WTC11 (cell line): ENCODE measurements at regions not wholly inside any gene's neighbourhood (a gene's known extent, or its start where the extent isn't known, plus 50 kb on each side); places are given as distances from the start of the nearest gene placed in this dataset.

Experiments
- ATAC-seq: fragments of 200-7000 bp; cut with Tn5 transposase; 2 replicates; pipeline ENCODE4 v1.10.0; 2021; ENCODE audit warnings: mild to moderate bottlenecking, moderate library complexity
- CTCF ChIA-PET: fragments of 300-600 bp; sonication (Branson Sonifier 250); formaldehyde crosslinking; loops from one replicate; lab custom pipeline; 2021; ENCODE audit warnings: antibody characterized with exemption; lab: Charles Lee
- POLR2A ChIA-PET: fragments of 350-600 bp; sonication (Branson Sonifier 250); formaldehyde crosslinking; loops from one replicate; lab custom pipeline; 2021; ENCODE audit warnings: antibody characterized with exemption; lab: Charles Lee
- DNase-seq: peaks from one replicate; pipeline ENCODE4 v3.0.0; 2021; ENCODE audit warnings: low spot score
- H3K27ac Mint-ChIP-seq: 2 replicates; pipeline ENCODE4 v1.8.0; 2021; ENCODE audit warnings: mixed read lengths
- H3K27me3 Mint-ChIP-seq: 2 replicates; pipeline ENCODE4 v1.8.0; 2021; ENCODE audit warnings: low read depth, mild to moderate bottlenecking, moderate library complexity, mixed read lengths
- H3K36me3 Mint-ChIP-seq: 2 replicates; pipeline ENCODE4 v1.8.0; 2021; ENCODE audit warnings: mixed read lengths
- H3K4me1 Mint-ChIP-seq: 2 replicates; pipeline ENCODE4 v1.8.0; 2022; ENCODE audit warnings: mixed read lengths
- H3K4me3 Mint-ChIP-seq: 2 replicates; pipeline ENCODE4 v1.8.0; 2021; ENCODE audit warnings: mild to moderate bottlenecking, moderate library complexity, mixed read lengths
- H3K9me3 Mint-ChIP-seq: 2 replicates; pipeline ENCODE4 v1.8.0; 2021; ENCODE audit warnings: mixed read lengths
- FOXP1 ChIP-seq: sonication (generic); formaldehyde crosslinking; IDR thresholded peaks from 2 replicates; pipeline ENCODE4 v1.8.0; 2022; ENCODE audit warnings: missing genetic modification reagents, mild to moderate bottlenecking, moderate library complexity, borderline replicate concordance
- IRF2 ChIP-seq: sonication (generic); formaldehyde crosslinking; IDR thresholded peaks from 2 replicates; pipeline ENCODE4 v1.8.0; 2022; ENCODE audit warnings: low read depth, missing genetic modification reagents, borderline replicate concordance
- TCF7 ChIP-seq: sonication (generic); formaldehyde crosslinking; IDR thresholded peaks from 2 replicates; pipeline ENCODE4 v1.8.0; 2022; ENCODE audit warnings: mild to moderate bottlenecking, low read depth, missing genetic modification reagents, moderate library complexity
- ZNF317 ChIP-seq: sonication (generic); formaldehyde crosslinking; IDR thresholded peaks from 2 replicates; pipeline ENCODE4 v1.8.1; 2023; ENCODE audit warnings: low read depth, mild to moderate bottlenecking, moderate library complexity, missing genetic modification reagents, borderline replicate concordance
- ZNF423 ChIP-seq: fragments of 250-450 bp; sonication (Bioruptor Pico); IDR thresholded peaks from 2 replicates; pipeline ENCODE4 v2.1.2; 2022; ENCODE audit warnings: mild to moderate bottlenecking, moderate library complexity
- TF ChIP-seq, protein P1 (sequence below): sonication (generic); formaldehyde crosslinking; IDR thresholded peaks from 2 replicates; pipeline ENCODE4 v1.8.0; 2023; ENCODE audit warnings: missing genetic modification reagents, mild to moderate bottlenecking, borderline replicate concordance
- TF ChIP-seq, protein P2 (sequence below): fragments of 250-450 bp; sonication (Bioruptor Pico); IDR thresholded peaks from 2 replicates; pipeline ENCODE4 v1.9.0; 2021; ENCODE audit warnings: mild to moderate bottlenecking
- TF ChIP-seq, protein P3 (sequence below): sonication (generic); formaldehyde crosslinking; IDR thresholded peaks from 2 replicates; pipeline ENCODE4 v1.8.0; 2022; ENCODE audit warnings: mild to moderate bottlenecking, missing genetic modification reagents
- TF ChIP-seq, protein P4 (sequence below): sonication (generic); formaldehyde crosslinking; IDR thresholded peaks from 2 replicates; pipeline ENCODE4 v1.8.1; 2022; ENCODE audit warnings: low read depth, mild to moderate bottlenecking, moderate library complexity, missing genetic modification reagents, borderline replicate concordance

DNA sequence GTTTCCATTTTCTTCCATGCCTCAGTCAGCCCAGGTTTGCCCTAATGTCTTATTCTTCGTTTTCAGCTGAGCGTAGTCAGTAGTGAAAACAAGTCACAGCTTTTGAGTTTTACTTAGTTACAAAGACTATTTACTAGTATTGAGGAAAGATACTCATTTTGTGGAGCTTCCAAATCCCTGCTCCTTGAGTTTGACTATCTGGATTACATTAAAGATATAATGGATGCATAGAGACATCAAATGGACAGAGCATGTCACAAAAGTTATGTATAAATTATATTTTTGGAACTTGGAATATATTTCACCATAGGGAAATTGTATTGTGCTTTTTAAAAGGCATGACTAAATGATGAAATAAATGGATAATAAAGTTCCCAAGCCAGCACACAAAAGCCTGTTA, 54.6 kb upstream of the AKAP13 start:
- Mint-ChIP-seq H3K36me3 (no peaks in the 10 kb centered on the region; the same call in 1 of the 2 replicates), H3K27me3 (no peaks in the 10 kb centered on the region; the same call in 1 of the 2 replicates), H3K4me1 (peaks cover 20% of the 10 kb centered on the region), H3K27ac (no peak overlapping the region), H3K9me3 (peaks cover 21% of the 10 kb centered on the region), H3K4me3 (no peak overlapping the region)
- TF ChIP-seq, protein P1, sequence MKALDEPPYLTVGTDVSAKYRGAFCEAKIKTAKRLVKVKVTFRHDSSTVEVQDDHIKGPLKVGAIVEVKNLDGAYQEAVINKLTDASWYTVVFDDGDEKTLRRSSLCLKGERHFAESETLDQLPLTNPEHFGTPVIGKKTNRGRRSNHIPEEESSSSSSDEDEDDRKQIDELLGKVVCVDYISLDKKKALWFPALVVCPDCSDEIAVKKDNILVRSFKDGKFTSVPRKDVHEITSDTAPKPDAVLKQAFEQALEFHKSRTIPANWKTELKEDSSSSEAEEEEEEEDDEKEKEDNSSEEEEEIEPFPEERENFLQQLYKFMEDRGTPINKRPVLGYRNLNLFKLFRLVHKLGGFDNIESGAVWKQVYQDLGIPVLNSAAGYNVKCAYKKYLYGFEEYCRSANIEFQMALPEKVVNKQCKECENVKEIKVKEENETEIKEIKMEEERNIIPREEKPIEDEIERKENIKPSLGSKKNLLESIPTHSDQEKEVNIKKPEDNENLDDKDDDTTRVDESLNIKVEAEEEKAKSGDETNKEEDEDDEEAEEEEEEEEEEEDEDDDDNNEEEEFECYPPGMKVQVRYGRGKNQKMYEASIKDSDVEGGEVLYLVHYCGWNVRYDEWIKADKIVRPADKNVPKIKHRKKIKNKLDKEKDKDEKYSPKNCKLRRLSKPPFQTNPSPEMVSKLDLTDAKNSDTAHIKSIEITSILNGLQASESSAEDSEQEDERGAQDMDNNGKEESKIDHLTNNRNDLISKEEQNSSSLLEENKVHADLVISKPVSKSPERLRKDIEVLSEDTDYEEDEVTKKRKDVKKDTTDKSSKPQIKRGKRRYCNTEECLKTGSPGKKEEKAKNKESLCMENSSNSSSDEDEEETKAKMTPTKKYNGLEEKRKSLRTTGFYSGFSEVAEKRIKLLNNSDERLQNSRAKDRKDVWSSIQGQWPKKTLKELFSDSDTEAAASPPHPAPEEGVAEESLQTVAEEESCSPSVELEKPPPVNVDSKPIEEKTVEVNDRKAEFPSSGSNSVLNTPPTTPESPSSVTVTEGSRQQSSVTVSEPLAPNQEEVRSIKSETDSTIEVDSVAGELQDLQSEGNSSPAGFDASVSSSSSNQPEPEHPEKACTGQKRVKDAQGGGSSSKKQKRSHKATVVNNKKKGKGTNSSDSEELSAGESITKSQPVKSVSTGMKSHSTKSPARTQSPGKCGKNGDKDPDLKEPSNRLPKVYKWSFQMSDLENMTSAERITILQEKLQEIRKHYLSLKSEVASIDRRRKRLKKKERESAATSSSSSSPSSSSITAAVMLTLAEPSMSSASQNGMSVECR (CRISPR knock-in tag): no peak
- TF ChIP-seq, protein P2, sequence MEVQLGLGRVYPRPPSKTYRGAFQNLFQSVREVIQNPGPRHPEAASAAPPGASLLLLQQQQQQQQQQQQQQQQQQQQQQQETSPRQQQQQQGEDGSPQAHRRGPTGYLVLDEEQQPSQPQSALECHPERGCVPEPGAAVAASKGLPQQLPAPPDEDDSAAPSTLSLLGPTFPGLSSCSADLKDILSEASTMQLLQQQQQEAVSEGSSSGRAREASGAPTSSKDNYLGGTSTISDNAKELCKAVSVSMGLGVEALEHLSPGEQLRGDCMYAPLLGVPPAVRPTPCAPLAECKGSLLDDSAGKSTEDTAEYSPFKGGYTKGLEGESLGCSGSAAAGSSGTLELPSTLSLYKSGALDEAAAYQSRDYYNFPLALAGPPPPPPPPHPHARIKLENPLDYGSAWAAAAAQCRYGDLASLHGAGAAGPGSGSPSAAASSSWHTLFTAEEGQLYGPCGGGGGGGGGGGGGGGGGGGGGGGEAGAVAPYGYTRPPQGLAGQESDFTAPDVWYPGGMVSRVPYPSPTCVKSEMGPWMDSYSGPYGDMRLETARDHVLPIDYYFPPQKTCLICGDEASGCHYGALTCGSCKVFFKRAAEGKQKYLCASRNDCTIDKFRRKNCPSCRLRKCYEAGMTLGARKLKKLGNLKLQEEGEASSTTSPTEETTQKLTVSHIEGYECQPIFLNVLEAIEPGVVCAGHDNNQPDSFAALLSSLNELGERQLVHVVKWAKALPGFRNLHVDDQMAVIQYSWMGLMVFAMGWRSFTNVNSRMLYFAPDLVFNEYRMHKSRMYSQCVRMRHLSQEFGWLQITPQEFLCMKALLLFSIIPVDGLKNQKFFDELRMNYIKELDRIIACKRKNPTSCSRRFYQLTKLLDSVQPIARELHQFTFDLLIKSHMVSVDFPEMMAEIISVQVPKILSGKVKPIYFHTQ (CRISPR knock-in tag): no peak
- TF ChIP-seq ZNF423 (CRISPR knock-in tag): no peak
- no peak for DNase-seq
- no peak for ATAC-seq
- ChIA-PET CTCF (interaction anchor here (1.8 kb wide), 1 partner anchor 29 kb away, joined by 6 read pairs; no protein-coding TSS in a partner anchor), POLR2A (interaction anchor here (0.8 kb wide), 1 partner anchor 46 kb away, joined by 3 read pairs; no protein-coding TSS in a partner anchor)

DNA sequence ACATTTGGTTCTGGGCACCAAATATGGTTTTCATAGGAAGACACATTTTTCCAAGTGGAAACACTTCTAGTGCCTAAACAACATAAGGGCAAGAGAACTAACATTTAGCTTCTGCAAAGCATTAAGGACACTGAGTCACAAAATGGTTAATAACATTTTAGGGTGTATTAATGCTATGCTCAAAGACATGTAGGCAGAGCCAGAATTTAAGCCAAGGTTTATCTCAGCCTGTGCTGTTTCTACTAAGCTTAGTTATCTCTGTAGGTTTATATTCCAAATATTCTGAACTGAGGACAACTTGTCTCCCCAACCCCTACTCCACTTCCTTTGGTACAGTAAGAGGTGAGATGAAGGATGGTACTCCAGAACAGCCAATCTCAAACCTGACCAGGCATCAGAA, 54.1 kb upstream of the AKAP13 start:
- H3K27ac Mint-ChIP-seq: no peak overlapping the region
- peaks cover 23% of the 10 kb centered on the region for H3K4me1 Mint-ChIP-seq
- no peaks in the 10 kb centered on the region; the same call in 1 of the 2 replicates for H3K27me3 Mint-ChIP-seq
- TF ChIP-seq, protein P3, sequence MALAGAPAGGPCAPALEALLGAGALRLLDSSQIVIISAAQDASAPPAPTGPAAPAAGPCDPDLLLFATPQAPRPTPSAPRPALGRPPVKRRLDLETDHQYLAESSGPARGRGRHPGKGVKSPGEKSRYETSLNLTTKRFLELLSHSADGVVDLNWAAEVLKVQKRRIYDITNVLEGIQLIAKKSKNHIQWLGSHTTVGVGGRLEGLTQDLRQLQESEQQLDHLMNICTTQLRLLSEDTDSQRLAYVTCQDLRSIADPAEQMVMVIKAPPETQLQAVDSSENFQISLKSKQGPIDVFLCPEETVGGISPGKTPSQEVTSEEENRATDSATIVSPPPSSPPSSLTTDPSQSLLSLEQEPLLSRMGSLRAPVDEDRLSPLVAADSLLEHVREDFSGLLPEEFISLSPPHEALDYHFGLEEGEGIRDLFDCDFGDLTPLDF: no peak
- TF ChIP-seq FOXP1 (CRISPR knock-in tag) (no peak), ZNF317 (CRISPR knock-in tag) (no peak), TCF7 (CRISPR knock-in tag) (no peak), IRF2 (CRISPR knock-in tag) (no peak)
- TF ChIP-seq, protein P4, sequence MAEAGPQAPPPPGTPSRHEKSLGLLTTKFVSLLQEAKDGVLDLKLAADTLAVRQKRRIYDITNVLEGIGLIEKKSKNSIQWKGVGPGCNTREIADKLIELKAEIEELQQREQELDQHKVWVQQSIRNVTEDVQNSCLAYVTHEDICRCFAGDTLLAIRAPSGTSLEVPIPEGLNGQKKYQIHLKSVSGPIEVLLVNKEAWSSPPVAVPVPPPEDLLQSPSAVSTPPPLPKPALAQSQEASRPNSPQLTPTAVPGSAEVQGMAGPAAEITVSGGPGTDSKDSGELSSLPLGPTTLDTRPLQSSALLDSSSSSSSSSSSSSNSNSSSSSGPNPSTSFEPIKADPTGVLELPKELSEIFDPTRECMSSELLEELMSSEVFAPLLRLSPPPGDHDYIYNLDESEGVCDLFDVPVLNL (CRISPR knock-in tag): no peak
- TF ChIP-seq, protein P1 (CRISPR knock-in tag): no peak
- ChIA-PET CTCF (interaction anchor here (1.8 kb wide), 1 partner anchor 30 kb away, joined by 6 read pairs; no protein-coding TSS in a partner anchor), POLR2A (no interaction called here)
- peaks cover 19% of the 10 kb centered on the region for H3K9me3 Mint-ChIP-seq
- no peak for DNase-seq
- no peak overlapping the region for H3K4me3 Mint-ChIP-seq
- ATAC-seq: no peak
- H3K36me3 Mint-ChIP-seq: no peaks in the 10 kb centered on the region; the same call in 1 of the 2 replicates
